Activated CD8-positive, alpha-beta memory T cell treated with anti-CD3 and anti-CD28 coated beads, Interleukin-2, amount 10 ng/mL, durations not matched to agents 7 days and 5 days (primary cell): ENCODE measurements at regions not wholly inside any gene's neighbourhood (a gene's known extent, or its start where the extent isn't known, plus 50 kb on each side); places are given as distances from the start of the nearest gene placed in this dataset.

Source experiments
- ATAC-seq: fragments of 150-1000 bp; cut with Tn5 transposase; one replicate; pipeline ENCODE4 v1.10.0; 2021; ENCODE audit warnings: moderate library complexity
- CTCF ChIA-PET: fragments of 350-600 bp; sonication (Branson Sonifier 250); formaldehyde crosslinking; loops from one replicate; lab custom pipeline; 2021; ENCODE audit warnings: antibody characterized with exemption; lab: Charles Lee
- DNase-seq: peaks from one replicate; pipeline ENCODE4 v3.0.0-alpha.2; 2020
- H3K27ac Mint-ChIP-seq: one replicate; pipeline ENCODE4 v1.8.0; 2021; ENCODE audit warnings: mild to moderate bottlenecking, mixed read lengths
- H3K27me3 Mint-ChIP-seq: one replicate; pipeline ENCODE4 v1.8.0; 2021; ENCODE audit warnings: mixed read lengths
- H3K36me3 Mint-ChIP-seq: one replicate; pipeline ENCODE4 v1.8.0; 2021; ENCODE audit warnings: mild to moderate bottlenecking, mixed read lengths
- H3K4me1 Mint-ChIP-seq: one replicate; pipeline ENCODE4 v1.8.0; 2021; ENCODE audit warnings: mixed read lengths
- H3K4me3 Mint-ChIP-seq: one replicate; pipeline ENCODE4 v1.8.0; 2021; ENCODE audit warnings: mild to moderate bottlenecking, moderate library complexity, mixed read lengths
- H3K9me3 Mint-ChIP-seq: one replicate; pipeline ENCODE4 v1.8.0; 2022; ENCODE audit warnings: low read depth, mixed read lengths

DNA sequence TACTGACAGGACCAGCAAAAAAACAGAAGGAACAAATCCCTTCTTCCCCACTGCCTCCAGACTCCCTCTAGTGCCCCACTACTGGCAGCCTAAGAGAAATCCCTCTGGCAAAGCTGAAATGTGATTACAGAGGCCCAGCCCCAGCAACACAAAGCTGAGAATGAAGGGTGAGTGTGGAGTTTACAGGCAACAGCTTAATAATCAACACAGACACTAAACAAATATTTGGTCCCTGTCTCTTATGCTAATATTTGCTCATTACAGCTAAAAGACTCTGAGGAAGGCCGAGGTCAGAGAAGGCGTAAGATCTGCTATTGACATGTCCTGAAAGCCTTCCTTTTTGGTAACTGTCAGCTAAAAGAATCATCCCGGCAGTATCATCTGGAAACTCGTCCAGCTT, 308.5 kb upstream of the RASGRP1 start:
- Mint-ChIP-seq H3K36me3 (no peaks in the 10 kb centered on the region), H3K27me3 (peaks cover 7% of the 10 kb centered on the region), H3K9me3 (no peaks in the 10 kb centered on the region), H3K4me1 (no peaks in the 10 kb centered on the region), H3K27ac (no peak overlapping the region), H3K4me3 (no peak overlapping the region)
- CTCF ChIA-PET = no interaction called here
- no peak for DNase-seq
- ATAC-seq = no peak

DNA sequence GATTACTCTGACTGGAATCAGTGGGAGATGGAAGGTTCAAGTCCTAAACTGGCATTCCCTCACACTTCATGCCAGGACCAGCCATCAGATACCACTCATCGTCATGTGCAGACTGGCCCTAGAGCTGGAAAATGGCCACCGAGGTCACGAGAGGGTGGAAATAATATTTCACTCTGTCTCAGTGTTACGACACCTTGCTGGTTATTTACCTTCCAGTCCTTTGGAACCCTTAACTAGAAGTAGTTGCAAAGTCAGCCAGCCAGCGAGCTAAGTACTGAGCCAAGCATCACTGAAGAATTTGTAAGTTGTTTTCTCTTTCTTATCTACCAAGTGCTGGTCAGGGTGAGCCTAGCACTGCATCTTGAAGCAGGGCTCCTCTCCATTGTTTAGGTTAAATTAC, 309.9 kb upstream of the RASGRP1 start:
- ATAC-seq = no peak
- Mint-ChIP-seq H3K9me3 (no peaks in the 10 kb centered on the region), H3K4me1 (no peaks in the 10 kb centered on the region), H3K4me3 (no peak overlapping the region), H3K27me3 (peaks cover 2% of the 10 kb centered on the region), H3K36me3 (no peaks in the 10 kb centered on the region), H3K27ac (no peak overlapping the region)
- CTCF ChIA-PET = no interaction called here
- DNase-seq = no peak

DNA sequence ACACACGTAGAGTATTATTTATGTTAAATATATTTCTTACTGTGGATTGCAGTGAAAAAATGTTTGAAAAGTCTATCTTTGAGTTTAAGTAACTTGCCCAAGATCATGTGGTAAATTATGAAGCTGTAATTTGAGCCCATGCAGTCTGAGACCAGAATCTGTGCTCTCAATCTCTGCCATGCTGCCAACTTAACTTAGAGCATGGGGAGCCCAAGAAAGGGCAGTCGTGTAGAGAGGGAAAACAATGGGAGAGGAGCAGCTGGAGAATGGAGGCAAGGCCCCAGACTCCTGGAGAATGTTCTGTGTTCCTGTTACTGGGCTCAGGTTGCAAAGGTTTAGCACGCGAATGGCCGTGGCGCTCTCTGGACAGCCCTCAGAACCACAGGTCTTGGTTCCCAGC, 311.6 kb upstream of the RASGRP1 start:
- DNase-seq = no peak
- Mint-ChIP-seq H3K4me1 (no peaks in the 10 kb centered on the region), H3K9me3 (no peaks in the 10 kb centered on the region), H3K4me3 (no peak overlapping the region), H3K27ac (no peak overlapping the region), H3K36me3 (no peaks in the 10 kb centered on the region), H3K27me3 (peaks cover 2% of the 10 kb centered on the region)
- CTCF ChIA-PET = no interaction called here
- ATAC-seq = no peak

DNA sequence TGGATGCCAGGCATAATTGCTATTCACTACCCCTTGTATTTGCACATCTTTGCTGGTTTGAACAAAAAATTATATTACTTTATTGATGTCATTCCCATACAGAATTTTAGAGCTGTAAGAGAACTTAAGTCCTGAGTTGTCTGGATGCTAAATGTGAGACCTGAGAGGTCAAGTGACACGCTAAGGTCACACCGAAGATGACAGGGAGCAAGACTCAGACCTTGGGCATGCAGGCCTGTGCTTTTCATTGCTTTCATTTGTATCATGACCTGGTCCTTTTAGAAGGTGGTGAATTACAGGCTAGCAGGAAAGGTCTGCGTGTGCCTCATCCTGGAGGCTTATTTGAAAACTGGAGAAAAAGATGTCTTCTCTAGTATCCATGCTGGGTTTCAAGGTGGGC, 312.0 kb upstream of the RASGRP1 start:
- DNase-seq = no peak
- Mint-ChIP-seq H3K36me3 (no peaks in the 10 kb centered on the region), H3K4me3 (no peak overlapping the region), H3K4me1 (no peaks in the 10 kb centered on the region), H3K27ac (no peak overlapping the region), H3K9me3 (no peaks in the 10 kb centered on the region), H3K27me3 (peaks cover 5% of the 10 kb centered on the region)
- CTCF ChIA-PET = no interaction called here
- no peak for ATAC-seq

DNA sequence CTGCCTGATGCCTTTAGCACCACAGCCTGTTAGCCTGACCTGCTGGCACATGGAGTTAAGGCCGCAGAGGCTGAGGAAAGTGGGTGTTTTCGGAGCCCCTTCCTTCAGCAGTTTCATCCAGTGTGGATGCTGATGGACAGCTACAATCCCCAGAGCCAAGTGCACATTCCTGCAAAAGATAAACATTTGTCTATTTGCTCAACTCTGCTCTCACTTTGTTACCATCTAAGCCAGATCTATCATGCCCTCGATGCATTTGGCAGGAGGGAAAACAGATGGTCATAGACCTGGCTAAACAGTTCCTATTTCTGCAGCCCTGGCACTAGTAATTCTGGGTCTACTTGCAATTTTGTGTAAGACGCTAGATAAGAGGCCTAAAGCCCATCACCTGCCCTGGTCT, 312.9 kb upstream of the RASGRP1 start:
- H3K4me1 Mint-ChIP-seq = no peaks in the 10 kb centered on the region
- no peak for DNase-seq
- no peak for ATAC-seq
- no peak overlapping the region for H3K27ac Mint-ChIP-seq
- no peaks in the 10 kb centered on the region for H3K9me3 Mint-ChIP-seq
- CTCF ChIA-PET = no interaction called here
- H3K27me3 Mint-ChIP-seq = peaks cover 10% of the 10 kb centered on the region
- H3K4me3 Mint-ChIP-seq = no peak overlapping the region
- no peaks in the 10 kb centered on the region for H3K36me3 Mint-ChIP-seq

GRCh38 chr15:38878026-38878425, 313.4 kb upstream of the RASGRP1 start:
- Mint-ChIP-seq H3K36me3 (no peaks in the 10 kb centered on the region), H3K4me1 (no peaks in the 10 kb centered on the region), H3K4me3 (no peak overlapping the region), H3K27me3 (peaks cover 10% of the 10 kb centered on the region), H3K9me3 (no peaks in the 10 kb centered on the region), H3K27ac (no peak overlapping the region)
- no peak for DNase-seq
- no peak for ATAC-seq
- CTCF ChIA-PET = no interaction called here

DNA sequence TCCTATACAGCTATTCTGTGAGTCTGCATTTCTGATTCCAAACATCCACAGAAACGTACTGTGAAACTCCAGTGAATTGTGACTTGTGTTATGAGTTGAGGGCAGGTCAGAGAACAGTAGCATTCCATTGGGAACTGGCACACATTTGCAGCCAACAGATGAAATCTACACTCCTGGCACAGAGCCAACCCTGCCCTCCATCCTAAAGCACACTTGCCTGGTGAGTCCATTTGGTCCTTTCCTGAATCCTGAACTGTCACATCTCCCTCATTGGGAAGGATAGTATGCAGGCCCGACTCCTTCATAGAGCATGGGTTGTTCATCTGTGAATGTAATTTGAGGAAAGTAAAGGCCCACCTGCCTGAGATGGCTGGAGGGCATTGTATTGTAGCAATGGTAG, 314.3 kb upstream of the RASGRP1 start:
- Mint-ChIP-seq H3K27ac (no peak overlapping the region), H3K4me3 (no peak overlapping the region), H3K4me1 (peaks cover 5% of the 10 kb centered on the region), H3K36me3 (no peaks in the 10 kb centered on the region), H3K27me3 (peaks cover 10% of the 10 kb centered on the region), H3K9me3 (no peaks in the 10 kb centered on the region)
- ATAC-seq = no peak
- no peak for DNase-seq
- CTCF ChIA-PET = no interaction called here

DNA sequence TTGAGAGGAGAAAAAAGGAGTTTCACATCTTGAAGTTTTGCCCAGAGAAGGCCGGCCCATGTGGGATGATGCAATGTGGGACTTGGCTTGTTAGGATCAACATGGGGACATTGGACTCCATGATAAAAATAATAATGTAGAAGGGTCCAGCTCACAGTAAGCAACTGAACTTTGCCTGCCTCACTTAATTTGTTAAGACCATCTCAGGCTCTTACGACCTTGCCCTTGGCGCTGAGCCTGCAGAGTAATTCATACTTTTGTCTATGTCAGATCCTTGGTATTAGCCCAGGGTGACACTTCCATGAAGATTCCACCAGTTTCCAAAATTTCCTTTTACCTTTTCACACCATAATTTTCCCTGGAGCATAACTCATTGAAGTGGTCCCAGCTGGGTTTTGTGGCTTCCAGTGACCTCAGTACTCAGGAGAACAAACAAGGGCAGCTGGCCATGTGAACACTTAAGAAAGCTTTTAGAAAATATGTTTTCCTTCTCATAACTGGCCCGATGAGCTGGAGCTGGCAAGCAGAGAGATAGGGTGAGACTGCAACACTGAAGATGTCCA, 315.4 kb upstream of the RASGRP1 start:
- no peak for DNase-seq
- H3K9me3 Mint-ChIP-seq = no peaks in the 10 kb centered on the region
- no peaks in the 10 kb centered on the region for H3K36me3 Mint-ChIP-seq
- no peak for ATAC-seq
- H3K4me3 Mint-ChIP-seq = no peak overlapping the region
- peaks cover 15% of the 10 kb centered on the region for H3K27me3 Mint-ChIP-seq
- no peak overlapping the region for H3K27ac Mint-ChIP-seq
- H3K4me1 Mint-ChIP-seq = peaks cover 9% of the 10 kb centered on the region
- CTCF ChIA-PET = no interaction called here

- H3K4me3 Mint-ChIP-seq = no peak overlapping the region
- peaks cover 9% of the 10 kb centered on the region for H3K4me1 Mint-ChIP-seq
- peaks cover 21% of the 10 kb centered on the region for H3K27me3 Mint-ChIP-seq
- H3K27ac Mint-ChIP-seq = no peak overlapping the region
- ATAC-seq = no peak
- H3K9me3 Mint-ChIP-seq = no peaks in the 10 kb centered on the region
- no peaks in the 10 kb centered on the region for H3K36me3 Mint-ChIP-seq
- CTCF ChIA-PET = no interaction called here
- no peak for DNase-seq
Measured at GRCh38 chr15:38882221-38882620, 317.6 kb upstream of the RASGRP1 start.

DNA sequence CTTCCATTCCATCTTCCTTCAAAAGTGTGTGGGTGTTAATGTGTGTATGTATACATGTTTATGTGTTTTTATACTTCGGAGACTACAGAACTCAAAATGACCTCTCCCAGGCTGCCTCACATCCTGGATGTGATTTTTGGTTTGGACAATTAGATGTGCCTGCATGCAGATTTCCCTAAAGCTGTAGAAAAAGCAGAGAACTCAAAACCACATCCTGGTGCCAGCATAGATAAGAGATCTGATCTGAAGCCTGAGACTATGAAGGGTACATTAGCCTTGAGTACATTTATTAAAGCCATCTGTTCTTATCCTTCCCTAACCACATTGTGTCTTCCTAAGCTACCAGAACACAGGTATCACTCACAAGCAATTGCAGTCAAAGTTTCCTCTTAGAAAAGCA, 319.4 kb upstream of the RASGRP1 start:
- Mint-ChIP-seq H3K9me3 (no peaks in the 10 kb centered on the region), H3K27ac (no peak overlapping the region), H3K4me3 (no peak overlapping the region), H3K27me3 (peaks cover 21% of the 10 kb centered on the region), H3K4me1 (peaks cover 9% of the 10 kb centered on the region), H3K36me3 (no peaks in the 10 kb centered on the region)
- CTCF ChIA-PET = interaction anchor here (0.7 kb wide), 1 partner anchor 1004 kb away, joined by 3 read pairs; no protein-coding TSS in a partner anchor
- ATAC-seq = no peak
- no peak for DNase-seq

GRCh38 chr15:38885001-38885400, 320.4 kb upstream of the RASGRP1 start:
- peaks cover 9% of the 10 kb centered on the region for H3K4me1 Mint-ChIP-seq
- no peaks in the 10 kb centered on the region for H3K36me3 Mint-ChIP-seq
- CTCF ChIA-PET = no interaction called here
- DNase-seq (no peak), ATAC-seq (no peak)
- no peaks in the 10 kb centered on the region for H3K9me3 Mint-ChIP-seq
- H3K4me3 Mint-ChIP-seq = no peak overlapping the region
- no peak overlapping the region for H3K27ac Mint-ChIP-seq
- peaks cover 21% of the 10 kb centered on the region for H3K27me3 Mint-ChIP-seq

DNA sequence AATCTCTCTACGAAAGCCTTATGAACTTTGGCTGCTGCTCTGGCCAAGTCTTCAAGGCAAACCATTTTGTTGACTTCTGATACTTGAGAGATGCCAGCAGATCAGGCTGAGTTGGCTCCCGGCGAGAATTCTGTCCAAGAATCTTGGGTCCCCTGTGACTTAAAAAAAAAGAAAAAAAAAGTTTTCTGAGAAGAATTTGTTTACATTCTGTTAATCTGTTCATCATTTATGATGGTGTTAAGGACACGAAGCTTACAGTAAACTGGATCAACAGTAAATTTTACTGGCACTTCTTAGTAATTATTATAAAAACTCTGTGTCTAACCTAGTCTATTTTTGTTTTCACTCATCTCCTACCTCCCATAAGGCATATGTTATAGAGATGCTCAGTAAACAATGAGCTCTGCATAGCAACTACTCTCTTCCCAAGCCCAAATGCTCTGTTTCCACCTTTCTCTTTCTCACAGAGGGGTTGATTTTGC, 320.9 kb upstream of the RASGRP1 start:
- H3K27ac Mint-ChIP-seq = no peak overlapping the region
- CTCF ChIA-PET = no interaction called here
- peaks cover 21% of the 10 kb centered on the region for H3K27me3 Mint-ChIP-seq
- H3K4me3 Mint-ChIP-seq = no peak overlapping the region
- H3K36me3 Mint-ChIP-seq = no peaks in the 10 kb centered on the region
- peaks cover 9% of the 10 kb centered on the region for H3K4me1 Mint-ChIP-seq
- ATAC-seq (no peak), DNase-seq (no peak)
- no peaks in the 10 kb centered on the region for H3K9me3 Mint-ChIP-seq

DNA sequence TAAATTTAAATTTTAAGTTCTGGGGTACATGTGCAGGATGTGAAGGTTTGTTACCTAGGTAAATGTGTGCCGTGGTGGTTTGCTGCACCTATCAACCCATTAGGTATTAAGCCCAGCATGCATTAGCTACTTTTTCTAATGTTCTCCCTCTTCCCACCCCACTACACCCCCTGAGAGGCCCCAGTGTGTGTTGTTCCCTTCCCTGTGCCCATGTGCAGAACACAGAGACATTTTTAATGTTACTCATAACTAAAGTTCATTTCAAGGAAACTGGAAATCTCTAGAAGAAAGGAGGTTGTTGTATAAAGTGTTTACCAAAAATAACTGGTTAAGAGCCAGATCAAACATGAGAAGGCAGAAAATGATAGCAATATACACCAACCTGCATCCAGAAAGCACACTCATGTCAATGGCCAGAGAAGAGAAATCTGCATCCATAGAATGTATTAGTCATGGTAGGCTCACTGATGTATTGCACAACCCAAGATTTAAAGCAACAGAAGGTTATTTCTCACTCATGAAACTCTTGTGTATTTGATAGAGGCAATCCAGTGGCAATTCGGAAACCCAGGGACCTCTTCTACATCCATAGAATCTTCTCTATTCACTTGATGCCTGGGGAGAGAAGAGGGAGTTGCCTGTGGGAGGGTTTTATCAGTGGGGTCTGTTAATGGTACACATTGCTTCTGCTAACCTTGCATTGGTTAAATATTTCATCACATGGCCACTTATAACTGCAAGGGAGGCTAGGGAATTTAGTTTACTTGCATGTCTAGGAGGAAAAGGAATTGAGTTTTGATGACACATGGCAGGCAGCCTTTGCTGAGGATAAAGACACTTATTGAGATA, 321.9 kb upstream of the RASGRP1 start:
- Mint-ChIP-seq H3K4me1 (peaks cover 9% of the 10 kb centered on the region), H3K36me3 (no peaks in the 10 kb centered on the region)
- CTCF ChIA-PET = no interaction called here

DNA sequence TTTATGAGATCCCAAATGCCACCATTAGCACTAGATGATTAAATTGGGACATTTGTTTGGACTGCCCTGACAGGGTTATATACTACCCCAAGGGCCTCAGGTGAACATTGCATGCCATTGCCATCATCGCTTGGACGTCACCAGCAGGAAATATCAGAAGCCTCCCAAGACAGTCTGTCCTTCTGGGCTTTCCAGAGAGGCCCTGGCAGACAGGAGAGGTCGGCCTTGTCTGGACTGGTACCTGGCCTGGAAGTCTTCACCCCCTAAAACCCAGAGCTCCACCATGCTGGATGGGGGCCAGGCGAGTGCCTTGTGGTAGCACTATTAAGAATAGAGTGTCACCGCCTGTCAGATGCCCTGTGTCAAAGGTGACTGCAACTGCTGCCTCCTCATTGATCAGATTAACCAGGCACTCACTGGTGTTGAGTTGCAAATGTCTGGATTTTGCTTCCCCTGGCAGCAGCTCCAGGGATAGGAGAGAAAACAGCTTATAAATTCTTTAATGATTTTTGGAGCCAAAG, 324.1 kb upstream of the RASGRP1 start:
- Mint-ChIP-seq H3K4me1 (peaks cover 6% of the 10 kb centered on the region), H3K36me3 (no peaks in the 10 kb centered on the region), H3K9me3 (no peaks in the 10 kb centered on the region), H3K27me3 (peaks cover 11% of the 10 kb centered on the region), H3K4me3 (no peak overlapping the region), H3K27ac (no peak overlapping the region)
- ATAC-seq = no peak
- DNase-seq = no peak
- CTCF ChIA-PET = no interaction called here

More for the DNA sequence above, 321.9 kb upstream of the RASGRP1 start:
- Mint-ChIP-seq H3K4me3 (no peak overlapping the region), H3K27me3 (peaks cover 16% of the 10 kb centered on the region), H3K27ac (no peak overlapping the region), H3K9me3 (no peaks in the 10 kb centered on the region)
- ATAC-seq (no peak), DNase-seq (no peak)
